ENCODE measurements at regions not wholly inside any gene's neighbourhood (a gene's known extent, or its start where the extent isn't known, plus 50 kb on each side); places are given as distances from the start of the nearest gene placed in this dataset.

- TF ChIP-seq EZH2 (IDR thresholded peaks at IDR 0.05; ENCODE audit: insufficient read depth, poor library complexity, severe bottlenecking) (no peak), EZH2phosphoT487 (IDR thresholded peaks at IDR 0.05; ENCODE audit: insufficient read depth, low read depth) (no peak)
Measured at GRCh38 chr3:20361000-20361399, 175.0 kb upstream of the SGO1 start.
